Esophagus squamous epithelium (tissue), 5 donors: ENCODE measurements at regions not wholly inside any gene's neighbourhood (a gene's known extent, or its start where the extent isn't known, plus 50 kb on each side); places are given as distances from the start of the nearest gene placed in this dataset.

Experiments used
- DNase-seq: peaks from one replicate; lab custom pipeline; 2025; lab: John Stamatoyannopoulos, UW
- H3K27ac ChIP-seq, 4 donors: fragments of 200-600 bp; sonication (generic); one replicate each; pipeline ENCODE4 v1.5.1; 2016 to 2019; ENCODE audit warnings: mild to moderate bottlenecking in 1 of 4
- H3K27me3 ChIP-seq, 4 donors: fragments of 200-600 bp; sonication (generic); 1 replicate in 3 of 4; 2 replicates in 1 of 4; pipeline versions ENCODE4 v1.5.1 to v1.6.0; 2017 to 2021; ENCODE audit warnings: antibody characterized with exemption in 1 of 4
- H3K36me3 ChIP-seq, 3 donors: fragments of 200-600 bp; sonication (generic); one replicate each; pipeline ENCODE4 v1.5.1; 2016 to 2019
- H3K4me1 ChIP-seq, 3 donors: fragments of 200-600 bp; sonication (generic); one replicate each; pipeline ENCODE4 v1.5.1; 2017 to 2019
- H3K4me3 ChIP-seq, 4 donors: fragments of 200-600 bp; sonication (generic); 1 replicate in 3 of 4; 2 replicates in 1 of 4; pipeline ENCODE4 v1.5.1; 2016 to 2019; ENCODE audit warnings: mild to moderate bottlenecking in 2 of 4, moderate library complexity in 1 of 4
- H3K9me3 ChIP-seq, 3 donors: fragments of 200-600 bp; sonication (generic); one replicate each; pipeline ENCODE4 v1.5.1; 2016 to 2019
- CTCF ChIP-seq, 6 experiments: fragments of 450-650 bp in 4 of 6; fragments of 200-600 bp in 2 of 6; sonication (generic) in 2 of 6; IDR thresholded peaks; one replicate each; pipeline ENCODE4 v1.5.1; 2016 to 2019; ENCODE audit warnings: antibody characterized with exemption in 6 of 6, mild to moderate bottlenecking in 4 of 6, moderate library complexity in 4 of 6
- POLR2A ChIP-seq, 4 donors: fragments of 450-650 bp; IDR thresholded peaks; one replicate each; pipeline ENCODE4 v1.6.1; 2017; ENCODE audit warnings: antibody characterized with exemption in 4 of 4, mild to moderate bottlenecking in 4 of 4, moderate library complexity in 3 of 4
- WGBS, 2 donors: methylation state at CpG; one replicate each; pipeline ENCODE4 v1.1.5; 2018; 5-methylcytosine and 5-hydroxymethylcytosine counted together
- intact Hi-C: fragments of 100-400 bp; cut with DNase I; formaldehyde crosslinking; loops from one replicate; pipeline ENCODE4 v1.15.0; 2022
- donor health status: DM: yes; HTN: yes; CAD: no.

- Histone ChIP-seq H3K36me3 (no peaks in the 10 kb centered on the region), H3K27me3 (no peaks in the 10 kb centered on the region), H3K9me3 (no peaks in the 10 kb centered on the region), H3K4me3 (no peak overlapping the region), H3K27ac (no peak overlapping the region), H3K4me1 (no peaks in the 10 kb centered on the region)
- DNase-seq, result no peak
- WGBS, 2 donors, result 83 to 92% methylated on average over 2 of the region's 2 CpGs
- no peak for TF ChIP-seq POLR2A (IDR thresholded peaks at IDR 0.05)
- intact Hi-C loops, result no loop called here
Measured at GRCh38 chr6:14464716-14465115, 347.1 kb downstream of the CD83 start.

GRCh38 chr6:14466278-14466677 is 348.7 kb downstream of the CD83 start:
- Histone ChIP-seq H3K9me3 (no peaks in the 10 kb centered on the region), H3K27ac (no peak overlapping the region), H3K4me3 (no peak overlapping the region), H3K36me3 (no peaks in the 10 kb centered on the region), H3K27me3 (no peaks in the 10 kb centered on the region), H3K4me1 (no peaks in the 10 kb centered on the region)
- TF ChIP-seq CTCF (IDR thresholded peaks at IDR 0.05) (no peak), POLR2A (IDR thresholded peaks at IDR 0.05) (no peak)
- intact Hi-C loops, result no loop called here
- no peak for DNase-seq
- WGBS, 2 donors, result 80 to 93% methylated on average over 4 of the region's 4 CpGs

- H3K4me3 ChIP-seq, result no peak overlapping the region
- intact Hi-C loops, result no loop called here
- no peaks in the 10 kb centered on the region for H3K4me1 ChIP-seq
- WGBS, 2 donors, result 62 to 78% methylated on average over 2 of the region's 2 CpGs
- no peaks in the 10 kb centered on the region for H3K9me3 ChIP-seq
- H3K27ac ChIP-seq, result no peak overlapping the region
- TF ChIP-seq POLR2A (IDR thresholded peaks at IDR 0.05) (no peak), CTCF (IDR thresholded peaks at IDR 0.05) (no peak)
- no peaks in the 10 kb centered on the region for H3K36me3 ChIP-seq
- no peaks in the 10 kb centered on the region for H3K27me3 ChIP-seq
- DNase-seq, result no peak
Measured at GRCh38 chr6:14467591-14467990, 350.0 kb downstream of the CD83 start.

GRCh38 chr6:14468647-14469321 is 351.2 kb downstream of the CD83 start:
- DNase-seq, result no peak
- H3K27me3 ChIP-seq, result no peaks in the 10 kb centered on the region
- no peak overlapping the region for H3K27ac ChIP-seq
- WGBS, 2 donors, result 75 to 85% methylated on average over 4 of the region's 4 CpGs
- H3K36me3 ChIP-seq, result no peaks in the 10 kb centered on the region
- intact Hi-C loops, result no loop called here
- H3K9me3 ChIP-seq, result no peaks in the 10 kb centered on the region
- TF ChIP-seq CTCF (IDR thresholded peaks at IDR 0.05) (no peak), POLR2A (IDR thresholded peaks at IDR 0.05) (no peak)
- no peaks in the 10 kb centered on the region for H3K4me1 ChIP-seq
- H3K4me3 ChIP-seq, result no peak overlapping the region

- Histone ChIP-seq H3K4me1 (no peaks in the 10 kb centered on the region), H3K27ac (no peak overlapping the region), H3K4me3 (no peak overlapping the region), H3K9me3 (no peaks in the 10 kb centered on the region), H3K36me3 (no peaks in the 10 kb centered on the region), H3K27me3 (no peaks in the 10 kb centered on the region)
- no peak for DNase-seq
- 83 to 85% methylated on average over 2 to 3 of the region's 3 CpGs for WGBS, 2 donors
- intact Hi-C loops, result no loop called here
- TF ChIP-seq POLR2A (IDR thresholded peaks at IDR 0.05) (no peak), CTCF (IDR thresholded peaks at IDR 0.05) (no peak)
Measured at GRCh38 chr6:14470101-14470500, 352.5 kb downstream of the CD83 start.

- Histone ChIP-seq H3K4me1 (no peaks in the 10 kb centered on the region), H3K27me3 (no peaks in the 10 kb centered on the region), H3K36me3 (no peaks in the 10 kb centered on the region), H3K27ac (no peak overlapping the region), H3K9me3 (no peaks in the 10 kb centered on the region), H3K4me3 (no peak overlapping the region)
- TF ChIP-seq CTCF (IDR thresholded peaks at IDR 0.05) (no peak), POLR2A (IDR thresholded peaks at IDR 0.05) (no peak)
- WGBS, 2 donors, result 70 to 82% methylated on average over 3 of the region's 3 CpGs
- intact Hi-C loops, result no loop called here
- DNase-seq, result no peak
Measured at GRCh38 chr6:14470671-14471070, 353.1 kb downstream of the CD83 start.
